Heart left ventricle (tissue), 13 donors: ENCODE measurements at regions not wholly inside any gene's neighbourhood (a gene's known extent, or its start where the extent isn't known, plus 50 kb on each side); places are given as distances from the start of the nearest gene placed in this dataset.

Experiments used
- CTCF ChIP-seq, 12 donors: fragments of 200-600 bp; sonication (generic) in 4 of 12; IDR thresholded peaks; one replicate each; pipeline versions ENCODE4 v1.5.0 to v1.8.0; 2018 to 2022; ENCODE audit warnings: antibody characterized with exemption in 12 of 12, mild to moderate bottlenecking in 5 of 12
- POLR2A ChIP-seq, 2 donors: fragments of 450-650 bp; IDR thresholded peaks; one replicate each; pipeline ENCODE4 v1.6.1; 2017; ENCODE audit warnings: antibody characterized with exemption in 2 of 2, mild to moderate bottlenecking in 2 of 2, moderate library complexity in 2 of 2
- donor health status: ischemic (EF 13 %, LVEDD 7.1; RV severe dilation, severe dysfunction).
- donor health status: DM: no; HTN: yes; CAD: no.
- donor health status: DM: no; HTN: no; CAD: no.
- donor health status: ischemic (EF 25% LVEDD 6.9; RV normal size, moderate dysfunction).
- donor health status: ischemic (EF 25% LVEDD 5.7; RV mildly dilated, moderate dysfunction).
- donor health status: ischemic (EF 35%, LVEDD 5.7; RV mildly dilated, moderate dysfunction).
- donor health status: nonischemic (EF 11% LVEDD 7.7; RV severe dilation, severe dysfunction).
- donor health status: DM: yes; HTN: yes; CAD: no.
- donor health status: PGD.
- donor health status: ischemic (EF 29% LVEDD 5.4; RV normal size, mild dysfunction).
- donor health status: nonischemic (EF 23%, LVEDD 6.1; RV moderate dilation, normal function).

- no peak for TF ChIP-seq CTCF (IDR thresholded peaks at IDR 0.05)
- TF ChIP-seq POLR2A (IDR thresholded peaks at IDR 0.05) = no peak
Observed at GRCh38 chr13:39196965-39197646, 158.8 kb downstream of the NHLRC3 start.
